ENCODE measurements at regions not wholly inside any gene's neighbourhood (a gene's known extent, or its start where the extent isn't known, plus 50 kb on each side); places are given as distances from the start of the nearest gene placed in this dataset.

- intact Hi-C loops (cut with micrococcal nuclease) = no loop called here
- H3K36me3 ChIP-seq (ENCODE audit: control insufficient read depth, insufficient read depth, low read length) = no peaks in the 10 kb centered on the region
- no peak overlapping the region for H3K27ac ChIP-seq (ENCODE audit: low read length)
- DNase-seq = no peak
- WGBS (ENCODE audit: insufficient coverage) = 100% methylated on average over 1 of the region's 1 CpG
- H3K9me3 ChIP-seq (ENCODE audit: control insufficient read depth, insufficient read depth, low read length) = no peaks in the 10 kb centered on the region
- no peaks in the 10 kb centered on the region for H3K4me1 ChIP-seq (ENCODE audit: control insufficient read depth, insufficient read depth, low read length)
- no peaks in the 10 kb centered on the region for H3K27me3 ChIP-seq (ENCODE audit: control insufficient read depth, insufficient read depth, low read length)
- Mint-ChIP-seq H3K9me3 (no peaks in the 10 kb centered on the region), H3K27me3 (ENCODE audit: low read depth in 2 of 2) (no peaks in the 10 kb centered on the region), H3K4me1 (peaks cover 9 to 27% of the 10 kb centered on the region in 2 donors), H3K27ac (no peak overlapping the region), H3K36me3 (no peaks in the 10 kb centered on the region), H3K4me3 (no peak overlapping the region)
- no peak for ATAC-seq
- H3K4me3 ChIP-seq (ENCODE audit: low read length) = no peak overlapping the region
- no peak for TF ChIP-seq CTCF (IDR thresholded peaks at IDR 0.05)
Observed at GRCh38 chr2:37466533-37467222, 122.2 kb downstream of the QPCT start.

- Mint-ChIP-seq H3K9me3 (no peaks in the 10 kb centered on the region), H3K36me3 (no peaks in the 10 kb centered on the region), H3K4me3 (no peak overlapping the region), H3K4me1 (peaks cover 9 to 33% of the 10 kb centered on the region in 2 donors), H3K27ac (no peak overlapping the region), H3K27me3 (ENCODE audit: low read depth in 2 of 2) (no peaks in the 10 kb centered on the region)
- no peaks in the 10 kb centered on the region for H3K27me3 ChIP-seq (ENCODE audit: control insufficient read depth, insufficient read depth, low read length)
- no peak overlapping the region for H3K27ac ChIP-seq (ENCODE audit: low read length)
- ATAC-seq = no peak
- no peaks in the 10 kb centered on the region for H3K36me3 ChIP-seq (ENCODE audit: control insufficient read depth, insufficient read depth, low read length)
- TF ChIP-seq CTCF (IDR thresholded peaks at IDR 0.05) = no peak
- 82% methylated on average over 2 of the region's 4 CpGs for WGBS (ENCODE audit: insufficient coverage)
- intact Hi-C loops (cut with micrococcal nuclease) = no loop called here
- H3K4me1 ChIP-seq (ENCODE audit: control insufficient read depth, insufficient read depth, low read length) = no peaks in the 10 kb centered on the region
- no peaks in the 10 kb centered on the region for H3K9me3 ChIP-seq (ENCODE audit: control insufficient read depth, insufficient read depth, low read length)
- no peak overlapping the region for H3K4me3 ChIP-seq (ENCODE audit: low read length)
- DNase-seq = no peak
Observed at GRCh38 chr2:37468170-37468569, 123.7 kb downstream of the QPCT start.

- TF ChIP-seq CTCF (IDR thresholded peaks at IDR 0.05) = no peak
- DNase-seq (no peak), ATAC-seq (no peak)
- Mint-ChIP-seq H3K27ac (no peak overlapping the region), H3K4me3 (no peak overlapping the region), H3K4me1 (peaks cover 6 to 29% of the 10 kb centered on the region in 2 donors), H3K36me3 (no peaks in the 10 kb centered on the region), H3K9me3 (no peaks in the 10 kb centered on the region), H3K27me3 (ENCODE audit: low read depth in 2 of 2) (no peaks in the 10 kb centered on the region)
- Histone ChIP-seq H3K27ac (ENCODE audit: low read length) (no peak overlapping the region), H3K27me3 (ENCODE audit: control insufficient read depth, insufficient read depth, low read length) (no peaks in the 10 kb centered on the region), H3K4me3 (ENCODE audit: low read length) (no peak overlapping the region), H3K9me3 (ENCODE audit: control insufficient read depth, insufficient read depth, low read length) (no peaks in the 10 kb centered on the region), H3K4me1 (ENCODE audit: control insufficient read depth, insufficient read depth, low read length) (no peaks in the 10 kb centered on the region), H3K36me3 (ENCODE audit: control insufficient read depth, insufficient read depth, low read length) (no peaks in the 10 kb centered on the region)
- WGBS (ENCODE audit: insufficient coverage) = no CpG with 5 or more reads among the region's 1 CpG
- intact Hi-C loops (cut with micrococcal nuclease) = no loop called here
Observed at GRCh38 chr2:37469126-37469525, 124.7 kb downstream of the QPCT start.

- Mint-ChIP-seq H3K4me1 (peaks cover 4 to 26% of the 10 kb centered on the region in 2 donors), H3K9me3 (no peaks in the 10 kb centered on the region), H3K4me3 (no peak overlapping the region), H3K27ac (peak overlapping the region in 1 of 2 donors; percentile 47), H3K36me3 (no peaks in the 10 kb centered on the region), H3K27me3 (ENCODE audit: low read depth in 2 of 2) (peaks cover 0 to 2% of the 10 kb centered on the region in 2 donors)
- no peaks in the 10 kb centered on the region for H3K4me1 ChIP-seq (ENCODE audit: control insufficient read depth, insufficient read depth, low read length)
- no peaks in the 10 kb centered on the region for H3K36me3 ChIP-seq (ENCODE audit: control insufficient read depth, insufficient read depth, low read length)
- H3K27ac ChIP-seq (ENCODE audit: low read length) = no peak overlapping the region
- H3K4me3 ChIP-seq (ENCODE audit: low read length) = no peak overlapping the region
- intact Hi-C loops (cut with micrococcal nuclease) = no loop called here
- no peaks in the 10 kb centered on the region for H3K27me3 ChIP-seq (ENCODE audit: control insufficient read depth, insufficient read depth, low read length)
- TF ChIP-seq CTCF (IDR thresholded peaks at IDR 0.05) = no peak
- no peak for ATAC-seq
- 100% methylated on average over 1 of the region's 1 CpG for WGBS (ENCODE audit: insufficient coverage)
- H3K9me3 ChIP-seq (ENCODE audit: control insufficient read depth, insufficient read depth, low read length) = no peaks in the 10 kb centered on the region
- no peak for DNase-seq
Observed at GRCh38 chr2:37471104-37471503, 126.7 kb downstream of the QPCT start.
